B cell (primary cell): ENCODE measurements at regions not wholly inside any gene's neighbourhood (a gene's known extent, or its start where the extent isn't known, plus 50 kb on each side); places are given as distances from the start of the nearest gene placed in this dataset.
A peak's percentile ranks its signal among the peaks of the same experiment; 100 is the strongest.

Experiments used
- ATAC-seq: fragments of 200-7000 bp; cut with Tn5 transposase; one replicate; pipeline ENCODE4 v1.10.0; 2021; ENCODE audit warnings: low read depth, mild to moderate bottlenecking, moderate number of reproducible peaks, moderate library complexity
- CTCF ChIA-PET: fragments of 350-600 bp; sonication (Branson Sonifier 250); formaldehyde crosslinking; loops from one replicate; lab custom pipeline; 2021; ENCODE audit warnings: antibody characterized with exemption, inconsistent platforms; lab: Charles Lee
- POLR2A ChIA-PET: fragments of 350-600 bp; sonication (Branson Sonifier 250); formaldehyde crosslinking; loops from one replicate; lab custom pipeline; 2021; ENCODE audit warnings: antibody characterized with exemption; lab: Charles Lee
- DNase-seq: peaks from one replicate; pipeline ENCODE4 v3.0.0; 2013
- H2AFZ ChIP-seq: 2 replicates; pipeline ENCODE4 v1.6.1; 2012; ENCODE audit warnings: mild to moderate bottlenecking, low read depth, low read length; ENCODE audit not compliant: insufficient read depth, poor library complexity, severe bottlenecking
- H3K27ac ChIP-seq, 2 donors: 1 replicate in 1 of 2; 2 replicates in 1 of 2; pipeline ENCODE4 v1.5.1; 2012 to 2013; ENCODE audit warnings: low read length in 2 of 2, mild to moderate bottlenecking in 2 of 2, moderate library complexity in 1 of 2
- H3K27me3 ChIP-seq, 4 experiments: fragments of 200-600 bp in 1 of 4; sonication (generic) in 1 of 4; replicated peaks in 1 of 4; 1 replicate in 2 of 4; 2 replicates in 2 of 4; pipeline versions ENCODE4 v1.6.1 to v1.7.0; 2013 to 2016; ENCODE audit warnings: low read length in 3 of 4, mild to moderate bottlenecking in 2 of 4, mixed read lengths in 1 of 4, moderate library complexity in 1 of 4; ENCODE audit not compliant: insufficient read depth in 4 of 4, control insufficient read depth in 3 of 4; ENCODE audit errors: control extremely low read depth in 1 of 4
- H3K36me3 ChIP-seq, 2 experiments: replicated peaks in 1 of 2; 1 replicate in 1 of 2; 2 replicates in 1 of 2; pipeline versions ENCODE4 v1.6.1 to v1.7.1; 2013; ENCODE audit warnings: low read length in 1 of 2; ENCODE audit not compliant: insufficient read depth in 2 of 2, control insufficient read depth in 1 of 2; ENCODE audit errors: control extremely low read depth in 1 of 2, extremely low read depth in 1 of 2
- H3K4me1 ChIP-seq, 2 donors: fragments of 200-600 bp in 1 of 2; sonication (generic) in 1 of 2; 1 replicate in 1 of 2; 2 replicates in 1 of 2; pipeline versions ENCODE4 v1.5.1 to v1.6.1; 2013 to 2017; ENCODE audit warnings: low read length in 2 of 2; ENCODE audit not compliant: control insufficient read depth in 2 of 2, insufficient read depth in 2 of 2
- H3K4me2 ChIP-seq: replicated peaks from 2 replicates; pipeline ENCODE3; 2012; ENCODE audit warnings: mild to moderate bottlenecking, low read depth, low read length; ENCODE audit not compliant: poor library complexity, severe bottlenecking
- H3K4me3 ChIP-seq, 5 experiments: fragments of 200-600 bp in 1 of 5; sonication (generic) in 1 of 5; 1 replicate in 3 of 5; 2 replicates in 2 of 5; pipeline versions ENCODE4 v1.5.1 to v1.7.0; 2011 to 2016; ENCODE audit warnings: low read length in 4 of 5, mild to moderate bottlenecking in 4 of 5, low read depth in 2 of 5, control low read depth in 1 of 5, moderate library complexity in 1 of 5; ENCODE audit not compliant: insufficient read depth in 1 of 5; ENCODE audit errors: control extremely low read depth in 1 of 5, extremely low read depth in 1 of 5
- H3K79me2 ChIP-seq: fragments of 200-600 bp; sonication (generic); one replicate; pipeline ENCODE4 v1.6.0; 2016; ENCODE audit warnings: low read length; ENCODE audit not compliant: control insufficient read depth, insufficient read depth
- H3K9ac ChIP-seq: fragments of 200-600 bp; sonication (generic); 2 replicates; pipeline ENCODE4 v1.6.1; 2017; ENCODE audit warnings: mild to moderate bottlenecking, low read length, moderate library complexity
- H3K9me3 ChIP-seq, 3 donors: one replicate each; pipeline versions ENCODE4 v1.6.1 to v1.7.1; 2013; ENCODE audit warnings: low read length in 2 of 3; ENCODE audit not compliant: control insufficient read depth in 2 of 3, insufficient read depth in 1 of 3; ENCODE audit errors: control extremely low read depth in 1 of 3
- H4K20me1 ChIP-seq: 2 replicates; pipeline ENCODE4 v1.6.0; 2012; ENCODE audit warnings: mild to moderate bottlenecking, low read length; ENCODE audit not compliant: insufficient read depth, control insufficient read depth, poor library complexity, severe bottlenecking
- H3K27ac Mint-ChIP-seq: one replicate; pipeline ENCODE4 v1.8.0; 2021; ENCODE audit warnings: mixed read lengths
- H3K27me3 Mint-ChIP-seq: one replicate; pipeline ENCODE4 v1.8.0; 2021; ENCODE audit warnings: mixed read lengths
- H3K4me1 Mint-ChIP-seq: one replicate; pipeline ENCODE4 v1.8.0; 2021; ENCODE audit warnings: mixed read lengths
- H3K4me3 Mint-ChIP-seq: one replicate; pipeline ENCODE4 v1.8.0; 2021; ENCODE audit warnings: mixed read lengths
- H3K9me3 Mint-ChIP-seq: one replicate; pipeline ENCODE4 v1.8.0; 2022; ENCODE audit warnings: mixed read lengths; ENCODE audit not compliant: insufficient read depth
- CTCF ChIP-seq: fragments of 200-600 bp; IDR thresholded peaks from one replicate; pipeline ENCODE4 v1.8.0; 2022; ENCODE audit warnings: antibody characterized with exemption, mild to moderate bottlenecking
- EZH2 ChIP-seq: IDR thresholded peaks from 2 replicates; pipeline ENCODE4 v1.6.1; 2012; ENCODE audit warnings: borderline replicate concordance, low read depth, mild to moderate bottlenecking, moderate library complexity, low read length; ENCODE audit not compliant: insufficient read depth, poor library complexity, severe bottlenecking
- WGBS: methylation state at CpG from one replicate; pipeline ENCODE4 v1.1.5; 2013; ENCODE audit warnings: missing lambda C conversion rate; ENCODE audit not compliant: insufficient coverage; 5-methylcytosine and 5-hydroxymethylcytosine counted together
- intact Hi-C: fragments of 100-400 bp; cut with micrococcal nuclease; formaldehyde crosslinking; loops from one replicate; pipeline ENCODE4 v1.10.0; 2022

- H3K27me3 Mint-ChIP-seq = no peaks in the 10 kb centered on the region
- ATAC-seq (no peak), DNase-seq (no peak)
- H3K9me3 Mint-ChIP-seq = peaks cover 3% of the 10 kb centered on the region
- WGBS = 96% methylated on average over 11 of the region's 11 CpGs
- peak overlapping the region; percentile 46 for H3K27ac Mint-ChIP-seq
- H3K4me3 Mint-ChIP-seq = no peak overlapping the region
- peaks cover 68 to 94% of the 10 kb centered on the region in 2 donors for H3K4me1 ChIP-seq
- H3K4me3 ChIP-seq = no peak overlapping the region
- no peak for TF ChIP-seq EZH2
- TF ChIP-seq CTCF = no peak
- H3K27me3 ChIP-seq = no peaks in the 10 kb centered on the region
- intact Hi-C loops = loop anchor here (5.0 kb wide), 1 partner anchor 555 kb away; no protein-coding TSS in a partner anchor
- POLR2A ChIA-PET = no interaction called here
- H3K4me1 Mint-ChIP-seq = peaks cover 80% of the 10 kb centered on the region
- no peaks in the 10 kb centered on the region for H3K36me3 ChIP-seq
- no peak overlapping the region for H2AFZ ChIP-seq
- H3K9ac ChIP-seq = no peak overlapping the region
- peaks cover 6% of the 10 kb centered on the region for H3K79me2 ChIP-seq
- peaks cover 0 to 9% (median 0%) of the 10 kb centered on the region in 3 donors for H3K9me3 ChIP-seq
- peak overlapping the region; percentile 11 for H3K4me2 ChIP-seq
- H3K27ac ChIP-seq = no peak overlapping the region
- H4K20me1 ChIP-seq = no peaks in the 10 kb centered on the region
- CTCF ChIA-PET = interaction anchor here (0.5 to 9.4 kb wide), 5 partner anchors 17 to 166 kb away, joined by 3 to 169 read pairs (median 5); no protein-coding TSS in a partner anchor
Measured at GRCh38 chr17:77327181-77327565, 186.4 kb downstream of the SEC14L1 start.

- peaks cover 68 to 94% of the 10 kb centered on the region in 2 donors for H3K4me1 ChIP-seq
- peaks cover 3% of the 10 kb centered on the region for H3K9me3 Mint-ChIP-seq
Measured at GRCh38 chr17:77327566-77328464, 187.0 kb downstream of the SEC14L1 start.

More at GRCh38 chr17:77327566-77328464, 187.0 kb downstream of the SEC14L1 start:
- Histone ChIP-seq H3K4me2 (peak overlapping the region; percentile 11), H3K36me3 (no peaks in the 10 kb centered on the region), H3K27me3 (no peaks in the 10 kb centered on the region), H3K9ac (no peak overlapping the region), H3K9me3 (peaks cover 0 to 9% (median 0%) of the 10 kb centered on the region in 3 donors), H3K4me3 (no peak overlapping the region), H4K20me1 (no peaks in the 10 kb centered on the region), H2AFZ (no peak overlapping the region), H3K79me2 (peaks cover 6% of the 10 kb centered on the region), H3K27ac (no peak overlapping the region)
- ATAC-seq = no peak
- POLR2A ChIA-PET = interaction anchor here (1.1 kb wide), 1 partner anchor 114 kb away, joined by 3 read pairs; no protein-coding TSS in a partner anchor
- TF ChIP-seq CTCF = no peak
- TF ChIP-seq EZH2 = no peak
- intact Hi-C loops = loop anchor here (5.0 kb wide), 1 partner anchor 554 kb away; no protein-coding TSS in a partner anchor
- DNase-seq = peak; percentile 40
- Mint-ChIP-seq H3K4me3 (peak overlapping the region; percentile 1), H3K27ac (peak overlapping the region; percentile 5), H3K27me3 (no peaks in the 10 kb centered on the region), H3K4me1 (peaks cover 80% of the 10 kb centered on the region)
- CTCF ChIA-PET = interaction anchor here (1.2 to 9.4 kb wide), 4 partner anchors 72 to 166 kb away, joined by 3 to 169 read pairs (median 13); no protein-coding TSS in a partner anchor
- WGBS = 92% methylated on average over 21 of the region's 29 CpGs
